ENCODE measurements at regions not wholly inside any gene's neighbourhood (a gene's known extent, or its start where the extent isn't known, plus 50 kb on each side); places are given as distances from the start of the nearest gene placed in this dataset.

DNA sequence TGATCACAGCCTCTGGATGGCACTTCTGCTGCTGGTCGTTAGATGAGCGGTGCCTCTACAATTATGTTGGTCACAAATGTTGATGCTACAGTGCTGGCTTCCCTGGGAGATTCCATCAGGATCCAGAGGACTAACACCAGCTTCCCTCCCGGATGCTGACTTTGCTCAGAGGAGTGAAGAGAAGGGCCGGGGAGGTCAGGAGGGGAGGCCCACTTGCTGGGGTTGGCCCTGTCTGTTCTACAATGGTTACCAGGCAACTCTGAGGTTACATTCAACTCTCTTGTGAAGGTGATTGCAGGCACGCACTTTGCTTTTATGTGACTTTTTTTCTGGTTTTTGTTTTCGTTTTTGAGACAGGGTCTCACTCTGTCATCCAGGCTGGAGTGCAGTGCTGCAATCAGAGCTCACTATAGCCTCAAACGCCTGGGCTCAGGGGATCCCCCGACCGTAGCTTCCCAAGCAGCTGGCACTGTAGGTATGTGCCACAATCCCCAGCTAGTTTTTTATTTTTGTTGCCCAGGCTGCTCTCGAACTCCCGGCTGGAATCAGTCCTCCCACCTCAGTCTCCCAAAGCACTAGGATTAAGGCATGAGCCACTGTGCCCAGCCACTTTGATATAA is 112.5 kb downstream of the ADSS2 start:
- BruUV-seq (replicated peaks), result no TSS peak
- H3K4me1 ChIP-seq (replicated peaks; ENCODE audit: insufficient read depth), result peaks cover 13% of the 10 kb centered on the region
- no peaks in the 10 kb centered on the region for H3K9me3 ChIP-seq (ENCODE audit: insufficient read depth, low read depth)
- no peaks in the 10 kb centered on the region for H3K36me3 ChIP-seq (ENCODE audit: low read depth)
- no peak overlapping the region for H3K4me3 ChIP-seq
- no peak overlapping the region for H2AFZ ChIP-seq
- POLR2A ChIA-PET (ENCODE audit: unreplicated experiment), result no interaction called here
- no peaks in the 10 kb centered on the region for H3K27me3 ChIP-seq (ENCODE audit: insufficient read depth, low read depth)
- H3K9me2 ChIP-seq (ENCODE audit: insufficient read depth), result no peaks in the 10 kb centered on the region
- H4K20me1 ChIP-seq (ENCODE audit: insufficient read depth), result no peaks in the 10 kb centered on the region
- DNase-seq, result no peak
- no peaks in the 10 kb centered on the region for H3F3A ChIP-seq (ENCODE audit: insufficient read depth, low read depth)
- no peak overlapping the region for H3K4me2 ChIP-seq
- CTCF ChIA-PET, result no interaction called here
- no peak overlapping the region for H3K27ac ChIP-seq
- no peaks in the 10 kb centered on the region for H3K79me2 ChIP-seq (ENCODE audit: low read depth)
- TF ChIP-seq, protein P1, sequence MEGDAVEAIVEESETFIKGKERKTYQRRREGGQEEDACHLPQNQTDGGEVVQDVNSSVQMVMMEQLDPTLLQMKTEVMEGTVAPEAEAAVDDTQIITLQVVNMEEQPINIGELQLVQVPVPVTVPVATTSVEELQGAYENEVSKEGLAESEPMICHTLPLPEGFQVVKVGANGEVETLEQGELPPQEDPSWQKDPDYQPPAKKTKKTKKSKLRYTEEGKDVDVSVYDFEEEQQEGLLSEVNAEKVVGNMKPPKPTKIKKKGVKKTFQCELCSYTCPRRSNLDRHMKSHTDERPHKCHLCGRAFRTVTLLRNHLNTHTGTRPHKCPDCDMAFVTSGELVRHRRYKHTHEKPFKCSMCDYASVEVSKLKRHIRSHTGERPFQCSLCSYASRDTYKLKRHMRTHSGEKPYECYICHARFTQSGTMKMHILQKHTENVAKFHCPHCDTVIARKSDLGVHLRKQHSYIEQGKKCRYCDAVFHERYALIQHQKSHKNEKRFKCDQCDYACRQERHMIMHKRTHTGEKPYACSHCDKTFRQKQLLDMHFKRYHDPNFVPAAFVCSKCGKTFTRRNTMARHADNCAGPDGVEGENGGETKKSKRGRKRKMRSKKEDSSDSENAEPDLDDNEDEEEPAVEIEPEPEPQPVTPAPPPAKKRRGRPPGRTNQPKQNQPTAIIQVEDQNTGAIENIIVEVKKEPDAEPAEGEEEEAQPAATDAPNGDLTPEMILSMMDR (conservative IDR thresholded peaks at IDR 0.05), result no peak
- TF ChIP-seq EZH2 (IDR thresholded peaks at IDR 0.05; ENCODE audit: low read depth), result no peak
- intact Hi-C loops (cut with micrococcal nuclease; ENCODE audit: unreplicated experiment), result no loop called here

DNA sequence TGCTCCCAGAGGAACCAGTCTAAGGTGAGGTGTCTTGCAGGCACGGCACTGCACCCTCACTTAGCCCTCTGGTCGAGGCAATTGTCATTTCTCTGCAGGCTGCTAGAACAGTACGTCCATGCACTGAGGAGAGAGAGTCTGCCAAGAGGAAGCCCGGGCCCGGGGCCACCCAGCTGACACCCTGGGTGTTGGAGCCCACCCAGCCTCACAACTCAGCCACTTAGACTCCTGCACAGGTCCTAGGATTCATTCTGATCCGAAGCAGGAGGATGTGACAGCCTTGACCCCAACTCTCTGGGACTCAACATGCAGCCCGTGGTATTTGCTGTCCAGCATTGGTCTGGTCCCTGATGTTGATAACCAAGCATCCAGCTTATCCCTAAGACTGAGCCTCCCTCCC is 111.9 kb downstream of the ADSS2 start:
- ChIA-PET POLR2A (ENCODE audit: unreplicated experiment) (no interaction called here), CTCF (interaction anchor here (0.6 kb wide), 1 partner anchor 61 kb away, joined by 8 read pairs; no protein-coding TSS in a partner anchor)
- intact Hi-C loops (cut with micrococcal nuclease; ENCODE audit: unreplicated experiment), result loop anchor here (5.0 kb wide), 1 partner anchor 113 kb away; the partner anchor contains the start of gene ADSS2

DNA sequence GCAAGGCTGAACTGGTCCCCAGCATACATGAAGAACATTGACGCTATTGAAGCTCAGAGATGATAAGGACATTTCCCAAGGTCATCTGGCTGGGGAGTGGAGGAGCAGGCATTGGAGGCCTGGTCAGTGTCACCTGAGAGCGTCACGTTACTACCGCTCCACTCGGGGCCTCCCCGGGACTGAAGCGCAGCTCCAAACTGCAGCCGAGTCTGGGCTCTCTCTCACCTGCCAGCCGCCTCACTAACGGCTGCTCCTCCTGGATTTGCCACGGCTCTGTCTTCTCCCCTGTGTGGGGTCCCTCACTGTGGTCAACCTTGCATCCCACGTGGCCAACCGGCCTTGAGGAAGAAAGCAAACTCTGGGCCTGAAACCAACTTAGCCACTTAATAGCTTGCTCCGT is 111.3 kb downstream of the ADSS2 start:
- Histone ChIP-seq H2AFZ (no peak overlapping the region), H3K9me2 (ENCODE audit: insufficient read depth) (no peaks in the 10 kb centered on the region), H4K20me1 (ENCODE audit: insufficient read depth) (no peaks in the 10 kb centered on the region), H3K9me3 (ENCODE audit: insufficient read depth, low read depth) (no peaks in the 10 kb centered on the region), H3K4me1 (replicated peaks; ENCODE audit: insufficient read depth) (peaks cover 13% of the 10 kb centered on the region), H3K27ac (no peak overlapping the region), H3K36me3 (ENCODE audit: low read depth) (no peaks in the 10 kb centered on the region), H3F3A (ENCODE audit: insufficient read depth, low read depth) (no peaks in the 10 kb centered on the region), H3K4me2 (no peak overlapping the region), H3K27me3 (ENCODE audit: insufficient read depth, low read depth) (no peaks in the 10 kb centered on the region), H3K4me3 (no peak overlapping the region), H3K79me2 (ENCODE audit: low read depth) (no peaks in the 10 kb centered on the region)
- TF ChIP-seq, protein P1 (conservative IDR thresholded peaks at IDR 0.05), result no peak
- TF ChIP-seq EZH2 (IDR thresholded peaks at IDR 0.05; ENCODE audit: low read depth), result no peak
- CTCF ChIA-PET, result interaction anchor here (0.6 kb wide), 1 partner anchor 61 kb away, joined by 8 read pairs; no protein-coding TSS in a partner anchor
- POLR2A ChIA-PET (ENCODE audit: unreplicated experiment), result no interaction called here
- intact Hi-C loops (cut with micrococcal nuclease; ENCODE audit: unreplicated experiment), result loop anchor here (5.0 kb wide), 1 partner anchor 112 kb away; the partner anchor contains the start of gene ADSS2
- no TSS peak for BruUV-seq (replicated peaks)
- DNase-seq, result no peak

More for the DNA sequence above, 111.9 kb downstream of the ADSS2 start:
- Histone ChIP-seq H3K36me3 (ENCODE audit: low read depth) (no peaks in the 10 kb centered on the region), H3K4me3 (no peak overlapping the region), H3K4me2 (no peak overlapping the region), H3F3A (ENCODE audit: insufficient read depth, low read depth) (no peaks in the 10 kb centered on the region), H3K9me2 (ENCODE audit: insufficient read depth) (no peaks in the 10 kb centered on the region), H3K9me3 (ENCODE audit: insufficient read depth, low read depth) (no peaks in the 10 kb centered on the region), H2AFZ (no peak overlapping the region), H4K20me1 (ENCODE audit: insufficient read depth) (no peaks in the 10 kb centered on the region), H3K27me3 (ENCODE audit: insufficient read depth, low read depth) (no peaks in the 10 kb centered on the region), H3K79me2 (ENCODE audit: low read depth) (no peaks in the 10 kb centered on the region), H3K4me1 (replicated peaks; ENCODE audit: insufficient read depth) (peaks cover 13% of the 10 kb centered on the region), H3K27ac (no peak overlapping the region)
- BruUV-seq (replicated peaks), result no TSS peak
- no peak for TF ChIP-seq EZH2 (IDR thresholded peaks at IDR 0.05; ENCODE audit: low read depth)
- TF ChIP-seq, protein P1 (conservative IDR thresholded peaks at IDR 0.05), result no peak
- no peak for DNase-seq

Data from PC-9 (cell line).